Tibial artery (tissue), 4 donors: ENCODE measurements at regions not wholly inside any gene's neighbourhood (a gene's known extent, or its start where the extent isn't known, plus 50 kb on each side); places are given as distances from the start of the nearest gene placed in this dataset.

Experiments
- DNase-seq, 2 donors: peaks; one replicate each; pipeline ENCODE4 v3.0.0-alpha.2; 2019
- H3K27ac ChIP-seq, 2 donors: fragments of 200-600 bp; sonication (generic) in 1 of 2; 1 replicate in 1 of 2; 2 replicates in 1 of 2; pipeline ENCODE4 v1.5.1; 2018 to 2019; ENCODE audit warnings: mild to moderate bottlenecking in 1 of 2
- H3K27me3 ChIP-seq, 2 donors: fragments of 200-600 bp; sonication (generic) in 1 of 2; one replicate each; pipeline versions ENCODE4 v1.5.1 to v1.6.0; 2016 to 2019
- H3K36me3 ChIP-seq, 3 donors: fragments of 200-600 bp; sonication (generic) in 2 of 3; one replicate each; pipeline ENCODE4 v1.5.1; 2016 to 2019; ENCODE audit warnings: mild to moderate bottlenecking in 2 of 3
- H3K4me1 ChIP-seq, 4 donors: fragments of 200-600 bp; sonication (generic) in 2 of 4; 1 replicate in 3 of 4; 2 replicates in 1 of 4; pipeline ENCODE4 v1.5.1; 2016 to 2019
- H3K4me3 ChIP-seq, 2 donors: fragments of 200-600 bp; sonication (generic) in 1 of 2; 1 replicate in 1 of 2; 2 replicates in 1 of 2; pipeline ENCODE4 v1.5.1; 2018 to 2019; ENCODE audit warnings: mild to moderate bottlenecking in 2 of 2
- H3K9me3 ChIP-seq, 3 donors: fragments of 200-600 bp; sonication (generic) in 1 of 3; one replicate each; pipeline ENCODE4 v1.5.1; 2016 to 2019
- CTCF ChIP-seq, 2 experiments: fragments of 200-600 bp in 1 of 2; fragments of 450-650 bp in 1 of 2; IDR thresholded peaks; one replicate each; pipeline ENCODE4 v1.5.1; 2017 to 2019; ENCODE audit warnings: antibody characterized with exemption in 2 of 2, mild to moderate bottlenecking in 1 of 2, moderate library complexity in 1 of 2
- intact Hi-C: fragments of 100-400 bp; cut with DNase I; formaldehyde crosslinking; loops from one replicate; pipeline ENCODE4 v1.15.0; 2023; ENCODE audit warnings: low total_unique reads

GRCh38 chr3:102747611-102748010 is 312.8 kb downstream of the ZPLD1 start:
- no peak for TF ChIP-seq CTCF (IDR thresholded peaks at IDR 0.05)
- intact Hi-C loops, result no loop called here
- Histone ChIP-seq H3K4me3 (no peak overlapping the region), H3K27ac (no peak overlapping the region), H3K4me1 (no peaks in the 10 kb centered on the region), H3K27me3 (no peaks in the 10 kb centered on the region), H3K9me3 (no peaks in the 10 kb centered on the region), H3K36me3 (no peaks in the 10 kb centered on the region)
- no peak for DNase-seq

- Histone ChIP-seq H3K27ac (no peak overlapping the region), H3K27me3 (no peaks in the 10 kb centered on the region), H3K36me3 (no peaks in the 10 kb centered on the region), H3K9me3 (no peaks in the 10 kb centered on the region), H3K4me3 (no peak overlapping the region), H3K4me1 (no peaks in the 10 kb centered on the region)
- TF ChIP-seq CTCF (IDR thresholded peaks at IDR 0.05), result no peak
- intact Hi-C loops, result no loop called here
- no peak for DNase-seq
These were observed 313.8 kb downstream of the ZPLD1 start for GRCh38 chr3:102748646-102749045.

- no peak for TF ChIP-seq CTCF (IDR thresholded peaks at IDR 0.05)
These were observed 315.5 kb downstream of the ZPLD1 start for GRCh38 chr3:102750322-102750721.

GRCh38 chr3:102753901-102754300 is 319.1 kb downstream of the ZPLD1 start:
- Histone ChIP-seq H3K9me3 (peaks cover 0 to 7% (median 0%) of the 10 kb centered on the region in 3 donors), H3K4me1 (no peaks in the 10 kb centered on the region), H3K27ac (no peak overlapping the region), H3K4me3 (no peak overlapping the region), H3K36me3 (no peaks in the 10 kb centered on the region), H3K27me3 (no peaks in the 10 kb centered on the region)
- intact Hi-C loops, result no loop called here
- DNase-seq, result no peak
- no peak for TF ChIP-seq CTCF (IDR thresholded peaks at IDR 0.05)

More at GRCh38 chr3:102750322-102750721, 315.5 kb downstream of the ZPLD1 start:
- no peaks in the 10 kb centered on the region for H3K4me1 ChIP-seq
- no peak for DNase-seq
- H3K27ac ChIP-seq, result no peak overlapping the region
- no peaks in the 10 kb centered on the region for H3K9me3 ChIP-seq
- no peaks in the 10 kb centered on the region for H3K27me3 ChIP-seq
- intact Hi-C loops, result no loop called here
- H3K4me3 ChIP-seq, result no peak overlapping the region
- no peaks in the 10 kb centered on the region for H3K36me3 ChIP-seq

- H3K4me1 ChIP-seq, result no peaks in the 10 kb centered on the region
- TF ChIP-seq CTCF (IDR thresholded peaks at IDR 0.05), result no peak
- intact Hi-C loops, result no loop called here
These were observed 321.9 kb downstream of the ZPLD1 start for GRCh38 chr3:102756706-102757105.

GRCh38 chr3:102757950-102758349 is 323.1 kb downstream of the ZPLD1 start:
- Histone ChIP-seq H3K4me1 (no peaks in the 10 kb centered on the region), H3K27me3 (no peaks in the 10 kb centered on the region), H3K9me3 (peaks cover 0 to 7% (median 0%) of the 10 kb centered on the region in 3 donors), H3K36me3 (no peaks in the 10 kb centered on the region), H3K27ac (no peak overlapping the region), H3K4me3 (no peak overlapping the region)
- no peak for DNase-seq
- TF ChIP-seq CTCF (IDR thresholded peaks at IDR 0.05), result no peak
- intact Hi-C loops, result no loop called here

More at GRCh38 chr3:102756706-102757105, 321.9 kb downstream of the ZPLD1 start:
- H3K27ac ChIP-seq, result no peak overlapping the region
- no peak for DNase-seq
- no peaks in the 10 kb centered on the region for H3K27me3 ChIP-seq
- H3K4me3 ChIP-seq, result no peak overlapping the region
- no peaks in the 10 kb centered on the region for H3K36me3 ChIP-seq
- H3K9me3 ChIP-seq, result peaks cover 0 to 7% (median 0%) of the 10 kb centered on the region in 3 donors
